ENCODE measurements at regions not wholly inside any gene's neighbourhood (a gene's known extent, or its start where the extent isn't known, plus 50 kb on each side); places are given as distances from the start of the nearest gene placed in this dataset.

GRCh38 chr1:242712248-242712647 lies 187.8 kb upstream of the PLD5 start:
- no peak for TF ChIP-seq STAT1 (IDR thresholded peaks at IDR 0.05; ENCODE audit: unreplicated experiment)
- no peak for TF ChIP-seq CTCF (conservative IDR thresholded peaks at IDR 0.05; ENCODE audit: low read depth in 2 of 2)
- no peak for TF ChIP-seq CREB1 (CRISPR knock-in tag; IDR thresholded peaks at IDR 0.05; ENCODE audit: low read depth)
- TF ChIP-seq EZH2 (IDR thresholded peaks at IDR 0.05; ENCODE audit: low read depth, unreplicated experiment) = no peak
- Histone ChIP-seq H2AFZ (no peak overlapping the region), H3K4me3 (no peak overlapping the region), H3K36me3 (ENCODE audit: insufficient read depth) (no peaks in the 10 kb centered on the region), H3K9me2 (ENCODE audit: insufficient read depth) (no peaks in the 10 kb centered on the region), H3K27ac (ENCODE audit: low read depth) (no peak overlapping the region), H3K79me2 (replicated peaks; ENCODE audit: insufficient read depth) (no peaks in the 10 kb centered on the region), H3K4me2 (no peak overlapping the region), H4K20me1 (replicated peaks; ENCODE audit: insufficient read depth) (no peaks in the 10 kb centered on the region), H3F3A (replicated peaks; ENCODE audit: low read depth) (no peaks in the 10 kb centered on the region), H3K27me3 (ENCODE audit: insufficient read depth) (peaks cover 15% of the 10 kb centered on the region; the same call in 1 of the 2 replicates), H3K4me1 (ENCODE audit: insufficient read depth) (peaks cover 17% of the 10 kb centered on the region; the same call in 1 of the 2 replicates)
- Mint-ChIP-seq H3K9me3 (peaks cover 5% of the 10 kb centered on the region; the same call in 2 of the 3 replicates), H3K27me3 (ENCODE audit: insufficient read depth, low read depth, poor library complexity) (no peaks in the 10 kb centered on the region), H3K4me1 (peaks cover 16% of the 10 kb centered on the region; the same call in 2 of the 3 replicates), H3K4me3 (no peak overlapping the region), H3K36me3 (ENCODE audit: low read depth) (peaks cover 4% of the 10 kb centered on the region; the same call in 2 of the 3 replicates), H3K27ac (no peak overlapping the region)
- DNase-seq (ENCODE audit: low spot score) (no peak), ATAC-seq (no peak)

GRCh38 chr1:242710847-242711246 lies 186.3 kb upstream of the PLD5 start:
- no peaks in the 10 kb centered on the region for H4K20me1 ChIP-seq (replicated peaks; ENCODE audit: insufficient read depth)
- no peak overlapping the region for H3K27ac ChIP-seq (ENCODE audit: low read depth)
- peaks cover 16% of the 10 kb centered on the region; the same call in 2 of the 3 replicates for H3K4me1 Mint-ChIP-seq
- H3K27me3 Mint-ChIP-seq (ENCODE audit: insufficient read depth, low read depth, poor library complexity) = no peaks in the 10 kb centered on the region
- no peak overlapping the region for H3K27ac Mint-ChIP-seq
- H3K4me3 Mint-ChIP-seq = no peak overlapping the region
- ATAC-seq = peak; percentile 65
- peaks cover 5% of the 10 kb centered on the region; the same call in 2 of the 3 replicates for H3K9me3 Mint-ChIP-seq
- no peak overlapping the region for H3K4me3 ChIP-seq
- no peaks in the 10 kb centered on the region for H3K9me2 ChIP-seq (ENCODE audit: insufficient read depth)
- no peaks in the 10 kb centered on the region for H3K36me3 ChIP-seq (ENCODE audit: insufficient read depth)
- peaks cover 15% of the 10 kb centered on the region; the same call in 1 of the 2 replicates for H3K27me3 ChIP-seq (ENCODE audit: insufficient read depth)
- no peak overlapping the region for H2AFZ ChIP-seq
- H3K36me3 Mint-ChIP-seq (ENCODE audit: low read depth) = peaks cover 4% of the 10 kb centered on the region; the same call in 2 of the 3 replicates
- H3K4me2 ChIP-seq = peak overlapping the region; percentile 17; the same call in 1 of the 2 replicates
- H3F3A ChIP-seq (replicated peaks; ENCODE audit: low read depth) = no peaks in the 10 kb centered on the region
- DNase-seq (ENCODE audit: low spot score) = no peak
- no peaks in the 10 kb centered on the region for H3K79me2 ChIP-seq (replicated peaks; ENCODE audit: insufficient read depth)
- peaks cover 17% of the 10 kb centered on the region; the same call in 1 of the 2 replicates for H3K4me1 ChIP-seq (ENCODE audit: insufficient read depth)
- no peak for TF ChIP-seq CTCF (conservative IDR thresholded peaks at IDR 0.05; ENCODE audit: low read depth in 2 of 2)
- no peak for TF ChIP-seq ZNF331 (CRISPR knock-in tag; IDR thresholded peaks at IDR 0.05; ENCODE audit: low read depth)
- TF ChIP-seq ZNF114 (CRISPR knock-in tag; IDR thresholded peaks at IDR 0.05) = no peak
- TF ChIP-seq, protein P1, sequence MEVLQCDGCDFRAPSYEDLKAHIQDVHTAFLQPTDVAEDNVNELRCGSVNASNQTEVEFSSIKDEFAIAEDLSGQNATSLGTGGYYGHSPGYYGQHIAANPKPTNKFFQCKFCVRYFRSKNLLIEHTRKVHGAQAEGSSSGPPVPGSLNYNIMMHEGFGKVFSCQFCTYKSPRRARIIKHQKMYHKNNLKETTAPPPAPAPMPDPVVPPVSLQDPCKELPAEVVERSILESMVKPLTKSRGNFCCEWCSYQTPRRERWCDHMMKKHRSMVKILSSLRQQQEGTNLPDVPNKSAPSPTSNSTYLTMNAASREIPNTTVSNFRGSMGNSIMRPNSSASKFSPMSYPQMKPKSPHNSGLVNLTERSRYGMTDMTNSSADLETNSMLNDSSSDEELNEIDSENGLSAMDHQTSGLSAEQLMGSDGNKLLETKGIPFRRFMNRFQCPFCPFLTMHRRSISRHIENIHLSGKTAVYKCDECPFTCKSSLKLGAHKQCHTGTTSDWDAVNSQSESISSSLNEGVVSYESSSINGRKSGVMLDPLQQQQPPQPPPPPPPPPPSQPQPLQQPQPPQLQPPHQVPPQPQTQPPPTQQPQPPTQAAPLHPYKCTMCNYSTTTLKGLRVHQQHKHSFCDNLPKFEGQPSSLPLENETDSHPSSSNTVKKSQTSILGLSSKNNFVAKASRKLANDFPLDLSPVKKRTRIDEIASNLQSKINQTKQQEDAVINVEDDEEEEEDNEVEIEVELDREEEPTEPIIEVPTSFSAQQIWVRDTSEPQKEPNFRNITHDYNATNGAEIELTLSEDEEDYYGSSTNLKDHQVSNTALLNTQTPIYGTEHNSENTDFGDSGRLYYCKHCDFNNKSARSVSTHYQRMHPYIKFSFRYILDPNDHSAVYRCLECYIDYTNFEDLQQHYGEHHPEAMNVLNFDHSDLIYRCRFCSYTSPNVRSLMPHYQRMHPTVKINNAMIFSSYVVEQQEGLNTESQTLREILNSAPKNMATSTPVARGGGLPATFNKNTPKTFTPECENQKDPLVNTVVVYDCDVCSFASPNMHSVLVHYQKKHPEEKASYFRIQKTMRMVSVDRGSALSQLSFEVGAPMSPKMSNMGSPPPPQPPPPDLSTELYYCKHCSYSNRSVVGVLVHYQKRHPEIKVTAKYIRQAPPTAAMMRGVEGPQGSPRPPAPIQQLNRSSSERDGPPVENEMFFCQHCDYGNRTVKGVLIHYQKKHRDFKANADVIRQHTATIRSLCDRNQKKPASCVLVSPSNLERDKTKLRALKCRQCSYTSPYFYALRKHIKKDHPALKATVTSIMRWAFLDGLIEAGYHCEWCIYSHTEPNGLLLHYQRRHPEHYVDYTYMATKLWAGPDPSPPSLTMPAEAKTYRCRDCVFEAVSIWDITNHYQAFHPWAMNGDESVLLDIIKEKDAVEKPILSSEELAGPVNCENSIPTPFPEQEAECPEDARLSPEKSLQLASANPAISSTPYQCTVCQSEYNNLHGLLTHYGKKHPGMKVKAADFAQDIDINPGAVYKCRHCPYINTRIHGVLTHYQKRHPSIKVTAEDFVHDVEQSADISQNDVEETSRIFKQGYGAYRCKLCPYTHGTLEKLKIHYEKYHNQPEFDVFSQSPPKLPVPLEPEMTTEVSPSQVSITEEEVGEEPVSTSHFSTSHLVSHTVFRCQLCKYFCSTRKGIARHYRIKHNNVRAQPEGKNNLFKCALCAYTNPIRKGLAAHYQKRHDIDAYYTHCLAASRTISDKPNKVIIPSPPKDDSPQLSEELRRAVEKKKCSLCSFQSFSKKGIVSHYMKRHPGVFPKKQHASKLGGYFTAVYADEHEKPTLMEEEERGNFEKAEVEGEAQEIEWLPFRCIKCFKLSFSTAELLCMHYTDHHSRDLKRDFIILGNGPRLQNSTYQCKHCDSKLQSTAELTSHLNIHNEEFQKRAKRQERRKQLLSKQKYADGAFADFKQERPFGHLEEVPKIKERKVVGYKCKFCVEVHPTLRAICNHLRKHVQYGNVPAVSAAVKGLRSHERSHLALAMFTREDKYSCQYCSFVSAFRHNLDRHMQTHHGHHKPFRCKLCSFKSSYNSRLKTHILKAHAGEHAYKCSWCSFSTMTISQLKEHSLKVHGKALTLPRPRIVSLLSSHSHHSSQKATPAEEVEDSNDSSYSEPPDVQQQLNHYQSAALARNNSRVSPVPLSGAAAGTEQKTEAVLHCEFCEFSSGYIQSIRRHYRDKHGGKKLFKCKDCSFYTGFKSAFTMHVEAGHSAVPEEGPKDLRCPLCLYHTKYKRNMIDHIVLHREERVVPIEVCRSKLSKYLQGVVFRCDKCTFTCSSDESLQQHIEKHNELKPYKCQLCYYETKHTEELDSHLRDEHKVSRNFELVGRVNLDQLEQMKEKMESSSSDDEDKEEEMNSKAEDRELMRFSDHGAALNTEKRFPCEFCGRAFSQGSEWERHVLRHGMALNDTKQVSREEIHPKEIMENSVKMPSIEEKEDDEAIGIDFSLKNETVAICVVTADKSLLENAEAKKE (CRISPR knock-in tag; IDR thresholded peaks at IDR 0.05) = no peak
- TF ChIP-seq CREB1 (CRISPR knock-in tag; IDR thresholded peaks at IDR 0.05; ENCODE audit: low read depth) = no peak
- no peak for TF ChIP-seq EZH2phosphoT487 (IDR thresholded peaks at IDR 0.05; ENCODE audit: unreplicated experiment)
- TF ChIP-seq STAT1 (IDR thresholded peaks at IDR 0.05; ENCODE audit: unreplicated experiment) = no peak
- TF ChIP-seq JUNB (IDR thresholded peaks at IDR 0.05; ENCODE audit: unreplicated experiment) = no peak
- TF ChIP-seq ETS1 (IDR thresholded peaks at IDR 0.05) = no peak

Measured in GM23338 (cell line).